Stimulated activated CD4-positive, alpha-beta T cell treated with anti-CD3 and anti-CD28 coated beads, Interleukin-12 subunit alpha, Interleukin-12 subunit beta, amount 100 ng/mL, for 48 hours (primary cell): ENCODE measurements at regions not wholly inside any gene's neighbourhood (a gene's known extent, or its start where the extent isn't known, plus 50 kb on each side); places are given as distances from the start of the nearest gene placed in this dataset.

Experiments
- DNase-seq, 3 donors: peaks; one replicate each; pipeline ENCODE4 v3.0.0-alpha.2; 2020; ENCODE audit warnings: low read depth in 2 of 3, low spot score in 1 of 3

DNA sequence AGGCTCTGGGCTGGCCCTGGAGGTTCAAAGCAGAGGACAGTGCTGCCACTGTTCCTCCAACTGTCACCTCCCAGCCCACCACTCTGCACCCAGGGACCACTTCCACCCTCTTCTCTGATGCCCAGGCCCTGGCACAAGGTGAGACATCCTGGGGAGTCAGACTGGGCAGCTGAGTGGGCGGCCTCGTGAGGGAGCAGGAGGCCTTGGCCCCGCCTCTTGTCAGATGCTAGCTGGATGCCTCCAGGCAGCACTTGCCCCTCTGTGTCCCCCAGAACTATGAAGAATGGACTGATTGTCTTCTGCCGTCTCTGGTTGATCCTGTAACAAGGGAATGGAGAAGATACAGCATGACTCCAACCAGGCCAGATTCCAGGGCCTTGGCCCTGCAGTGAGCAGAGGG is 191.0 kb upstream of the LINGO1 start:
- DNase-seq, result no peak

DNA sequence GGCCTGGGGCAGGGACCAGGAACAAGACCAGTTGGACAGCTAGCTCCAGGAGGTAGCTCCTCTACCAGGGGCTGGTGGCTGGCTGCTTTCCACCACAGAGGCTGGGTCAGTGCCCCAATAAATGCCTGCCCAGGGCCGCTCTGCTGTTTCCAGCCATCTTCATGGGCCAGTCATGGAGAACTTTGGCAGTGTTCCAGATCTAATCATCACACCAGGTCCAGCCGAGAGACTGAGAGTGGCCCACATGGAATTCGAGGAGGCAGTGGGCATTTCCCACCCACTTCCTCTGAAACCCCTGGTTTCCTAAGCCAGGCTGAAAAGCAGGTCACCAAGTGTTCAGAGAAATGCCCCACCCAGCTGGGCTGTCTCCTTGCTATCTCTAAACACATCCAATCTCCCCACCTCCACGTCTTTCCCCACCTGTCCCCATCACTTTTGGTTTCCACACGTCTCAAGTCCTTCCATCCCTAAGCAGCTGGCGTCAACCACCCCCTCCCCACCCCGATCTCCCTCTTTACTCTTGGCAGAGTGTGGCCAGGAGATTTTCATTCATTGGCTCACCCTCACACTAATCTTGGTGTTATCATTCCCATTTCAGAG is 190.0 kb upstream of the LINGO1 start:
- no peak for DNase-seq

DNA sequence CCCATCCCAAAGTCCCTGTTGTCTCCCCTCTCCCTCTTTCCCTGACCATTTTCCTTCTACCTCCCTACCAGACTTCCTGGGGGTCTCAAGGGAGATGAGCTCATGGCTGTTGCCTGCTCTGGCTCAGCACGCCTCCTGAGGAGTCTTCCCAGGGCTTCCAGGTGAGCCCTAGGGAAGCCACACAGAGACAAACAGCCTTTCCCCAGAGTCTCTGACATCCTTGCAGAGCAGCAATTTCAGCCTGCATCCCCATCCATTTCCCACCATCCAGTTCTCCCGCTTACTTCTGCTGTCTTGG is 189.2 kb upstream of the LINGO1 start:
- DNase-seq, result no peak

DNA sequence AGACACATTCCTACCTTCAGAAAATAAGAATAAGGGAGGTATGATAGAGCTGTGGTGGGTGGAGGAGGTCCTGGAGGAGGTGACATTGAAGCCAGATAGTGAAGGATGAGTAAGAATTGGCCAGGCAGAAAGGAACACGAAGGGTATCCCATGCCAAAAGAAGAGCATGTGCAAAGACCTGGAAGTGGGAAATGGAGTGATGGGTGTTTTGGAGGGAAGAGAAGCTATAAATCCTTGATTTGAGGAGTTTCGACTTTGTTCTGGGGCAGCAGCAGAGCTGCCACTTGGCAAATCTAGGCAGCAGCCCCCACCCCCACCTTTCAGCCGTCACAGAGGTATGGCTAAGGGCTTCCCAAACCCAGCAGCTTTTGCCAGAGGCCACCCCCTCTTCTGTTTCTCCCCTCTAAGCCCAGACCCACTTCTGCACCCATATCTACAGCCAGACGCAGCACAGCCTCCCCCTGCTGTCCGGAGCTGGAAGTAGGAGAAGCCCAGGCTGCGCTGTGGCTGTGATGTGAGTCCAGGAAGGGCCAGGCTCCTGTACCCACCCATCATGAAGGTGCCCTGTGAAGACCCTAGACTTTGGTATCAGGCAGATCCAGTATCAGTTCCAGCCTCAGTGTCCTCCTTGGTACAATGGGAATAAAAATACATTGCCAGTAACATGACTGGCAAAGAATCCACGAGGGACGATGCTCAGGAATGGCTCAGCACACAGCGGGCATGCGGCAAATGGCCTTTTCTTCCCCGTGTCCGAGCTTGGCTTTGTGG is 188.7 kb upstream of the LINGO1 start:
- peak; percentile 7 to 27 (median 23) for DNase-seq

- DNase-seq, result no peak
Measured at GRCh38 chr15:77819851-77820728, 187.4 kb upstream of the LINGO1 start.

DNA sequence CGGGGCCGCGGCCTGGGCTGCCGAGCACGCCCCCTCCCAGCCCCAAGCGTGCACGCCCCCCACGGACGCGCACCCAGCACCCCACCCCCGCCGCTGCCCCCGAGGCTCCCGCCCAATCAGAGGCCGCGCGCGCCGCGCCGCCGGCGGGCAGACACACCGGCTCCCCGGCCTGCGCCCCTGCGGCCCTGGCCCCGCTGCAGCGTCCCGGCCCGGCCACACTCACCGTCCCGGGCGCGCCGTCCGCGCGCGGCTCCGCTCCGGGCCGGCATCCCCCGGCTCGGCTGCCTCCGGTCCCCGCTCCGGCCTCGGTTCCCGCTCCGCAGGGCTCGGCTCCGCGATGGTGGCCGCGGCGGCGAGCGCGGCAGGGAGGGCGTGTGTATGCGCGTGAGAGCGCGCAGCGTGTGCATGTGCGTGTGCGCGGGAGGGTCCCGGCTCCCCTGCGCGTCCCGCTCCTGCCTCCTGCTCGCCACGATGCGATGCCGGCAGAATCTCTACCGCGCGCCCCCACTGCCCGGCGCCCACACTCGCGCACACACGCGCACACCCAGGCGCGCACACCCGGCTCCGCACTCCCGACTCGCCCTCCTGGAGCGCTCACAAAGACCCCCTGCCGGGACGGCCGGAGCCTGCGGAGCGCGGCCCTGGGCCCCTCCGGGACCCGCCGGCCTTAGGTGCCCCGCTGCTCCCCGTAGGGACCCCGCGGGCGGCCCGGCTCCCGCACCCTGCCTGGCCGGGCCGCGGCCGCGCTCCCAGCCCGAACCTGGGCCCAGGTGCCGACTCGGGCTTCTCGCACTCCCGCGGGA is 186.5 kb upstream of the LINGO1 start:
- no peak for DNase-seq

GRCh38 chr15:77818484-77819047 is 185.9 kb upstream of the LINGO1 start:
- no peak for DNase-seq

DNA sequence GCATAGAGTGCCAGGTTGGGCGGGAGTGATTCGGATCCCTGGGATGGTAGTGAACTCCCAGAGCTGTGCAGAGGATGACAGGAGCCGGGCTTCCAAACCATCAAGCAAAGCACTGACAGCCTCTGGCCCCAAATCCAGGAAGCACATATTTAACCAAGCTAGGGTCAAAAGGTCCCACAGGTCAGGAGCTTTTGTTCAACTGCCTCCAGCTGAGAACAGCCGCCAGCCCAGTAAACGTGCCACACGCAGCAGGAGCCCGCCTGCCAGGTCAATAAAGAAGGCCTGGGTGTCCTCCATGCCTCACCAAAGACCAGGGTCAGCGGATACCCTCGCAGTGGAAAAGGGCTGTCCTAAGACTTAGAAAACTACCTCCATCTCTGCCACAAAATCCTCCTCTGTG is 184.7 kb upstream of the LINGO1 start:
- DNase-seq, result no peak

GRCh38 chr15:77816983-77817382 is 184.3 kb upstream of the LINGO1 start:
- DNase-seq, result no peak

GRCh38 chr15:77815015-77815414 is 182.3 kb upstream of the LINGO1 start:
- no peak for DNase-seq

GRCh38 chr15:77812664-77813063 is 180.0 kb upstream of the LINGO1 start:
- DNase-seq, result no peak

- no peak for DNase-seq
Measured at GRCh38 chr15:77811270-77811669, 178.6 kb upstream of the LINGO1 start.

DNA sequence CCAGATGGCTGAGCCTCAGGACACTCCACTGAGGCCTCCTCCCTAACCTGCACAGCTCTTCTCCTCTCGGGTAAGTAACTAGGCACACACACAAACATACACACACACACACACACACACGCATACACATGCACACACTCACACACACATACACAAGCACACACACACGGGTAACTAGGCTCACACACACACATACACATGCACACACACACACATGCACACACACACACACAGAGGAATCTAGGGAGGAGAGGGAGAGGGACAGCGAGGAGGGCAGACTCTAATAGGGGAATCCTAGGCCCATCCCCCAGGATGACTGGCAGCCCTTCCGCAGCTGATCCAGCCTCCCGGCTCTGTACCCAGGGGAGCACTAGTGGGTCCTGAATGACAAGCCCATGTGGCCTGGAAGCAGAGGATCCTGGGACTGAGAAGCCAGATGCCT is 177.4 kb upstream of the LINGO1 start:
- no peak for DNase-seq

GRCh38 chr15:77808581-77809177 is 176.0 kb upstream of the LINGO1 start:
- no peak for DNase-seq

DNA sequence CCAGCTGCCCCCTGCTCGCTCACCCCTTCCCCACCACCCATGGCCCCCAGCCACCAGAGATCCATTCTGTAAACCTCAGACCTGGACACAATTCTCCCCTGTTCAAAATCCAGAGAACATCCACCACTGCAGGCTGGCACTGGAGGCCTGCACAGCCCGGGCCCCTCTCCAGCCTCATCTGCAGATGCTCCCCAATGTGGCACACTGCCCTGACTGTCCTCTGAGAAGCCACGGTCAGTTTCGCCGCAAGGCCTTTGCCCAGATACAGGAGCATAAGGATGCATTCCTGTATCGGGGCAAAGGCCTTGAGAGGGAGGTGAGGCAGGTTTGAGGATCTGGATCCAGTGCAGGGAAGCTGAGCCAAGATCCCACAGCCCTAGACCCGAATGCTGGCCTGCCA is 175.4 kb upstream of the LINGO1 start:
- DNase-seq, result no peak

GRCh38 chr15:77807611-77808010 is 174.9 kb upstream of the LINGO1 start:
- DNase-seq, result no peak

DNA sequence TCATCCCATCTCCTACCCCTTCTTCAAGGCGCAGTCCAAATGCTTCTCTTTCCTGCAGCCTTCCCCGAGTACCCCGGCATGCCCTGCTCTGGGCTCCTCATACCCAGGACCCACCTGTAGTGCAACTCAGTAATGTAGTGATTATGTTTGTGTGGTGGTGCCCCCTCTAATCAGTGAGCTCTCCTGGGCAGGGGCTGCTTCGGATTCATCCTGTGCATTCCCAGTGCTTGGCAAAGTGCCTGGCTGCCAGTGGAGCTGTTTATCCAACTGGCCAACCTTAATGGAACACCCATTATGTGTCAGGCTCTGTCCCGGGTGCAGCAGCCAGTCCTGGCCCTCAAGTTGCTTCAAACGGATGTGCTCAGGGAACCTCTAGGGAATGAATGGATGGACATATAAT is 174.4 kb upstream of the LINGO1 start:
- DNase-seq, result no peak

DNA sequence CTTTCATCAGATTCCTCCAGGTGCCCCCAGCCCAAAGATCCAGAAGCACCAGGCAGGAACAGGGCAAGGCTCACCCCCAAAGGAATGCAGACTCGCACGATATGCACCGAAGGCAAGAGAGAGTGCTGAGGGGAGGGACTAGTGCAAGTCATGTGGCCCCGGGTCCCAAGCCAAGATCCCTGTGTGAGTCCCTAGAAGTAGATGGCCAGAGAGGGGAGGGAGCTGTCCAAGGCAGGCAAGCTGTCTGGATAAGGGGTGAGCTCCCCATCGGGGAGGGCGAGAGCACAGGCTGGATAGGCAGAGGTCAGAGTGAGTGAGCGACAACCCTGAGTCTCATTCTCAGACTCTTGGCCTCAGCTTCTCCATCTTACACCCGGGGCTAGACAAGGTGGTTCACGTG is 171.5 kb upstream of the LINGO1 start:
- no peak for DNase-seq

DNA sequence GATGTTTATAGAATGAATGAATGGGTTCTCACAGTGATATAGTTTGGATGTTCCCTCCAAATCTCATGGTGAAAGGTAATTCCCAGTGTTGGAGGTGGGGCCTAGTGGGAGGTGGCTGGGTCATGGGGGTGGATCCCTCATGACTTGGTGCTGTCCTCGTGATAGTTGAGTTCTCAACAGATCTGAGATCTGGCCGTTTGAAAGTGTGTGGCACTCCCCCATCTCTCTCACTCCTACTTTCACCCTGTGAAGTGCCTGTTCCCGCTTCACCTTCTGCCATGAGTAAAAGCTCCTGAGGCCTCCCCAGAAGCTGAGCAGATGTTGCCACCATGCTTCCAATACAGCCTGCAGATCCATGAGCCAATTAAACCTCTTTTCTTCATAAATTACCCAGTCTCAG is 170.8 kb upstream of the LINGO1 start:
- no peak for DNase-seq

- no peak for DNase-seq
Measured at GRCh38 chr15:77800305-77800704, 167.6 kb upstream of the LINGO1 start.

GRCh38 chr15:77798847-77799246 is 166.1 kb upstream of the LINGO1 start:
- DNase-seq, result no peak
